Activated CD8-positive, alpha-beta memory T cell treated with anti-CD3 and anti-CD28 coated beads, Interleukin-2, amount 50 U/mL, for 48 hours (primary cell): ENCODE measurements at regions not wholly inside any gene's neighbourhood (a gene's known extent, or its start where the extent isn't known, plus 50 kb on each side); places are given as distances from the start of the nearest gene placed in this dataset.
"Not testable (repeated sequence)": the region's sequence is repeated elsewhere in the genome, so short reads cannot be mapped to it uniquely, and the experiment has no call there.

Source experiments
- DNase-seq: peaks from one replicate; pipeline ENCODE4 v3.0.0-alpha.2; 2020

DNA sequence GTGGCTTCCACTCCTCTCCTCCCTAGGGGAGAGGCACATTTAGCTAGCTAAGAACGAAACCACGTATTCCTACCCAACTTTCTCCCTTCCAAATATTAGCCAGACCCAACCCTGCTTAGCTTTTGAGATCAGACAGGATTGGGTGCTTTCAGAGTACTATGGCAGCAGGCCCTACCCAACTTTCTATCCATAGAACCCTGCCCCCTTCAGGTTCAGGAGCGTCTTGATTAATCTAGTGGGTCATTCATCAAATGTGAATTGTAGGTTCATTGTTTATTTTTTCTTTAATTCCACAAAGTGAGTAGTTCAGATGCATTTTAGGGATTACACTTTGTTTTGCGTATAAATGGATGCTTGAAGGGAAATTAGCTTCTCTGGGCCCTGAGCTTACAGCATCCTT is 188.3 kb downstream of the MIB1 start:
- no peak for DNase-seq

DNA sequence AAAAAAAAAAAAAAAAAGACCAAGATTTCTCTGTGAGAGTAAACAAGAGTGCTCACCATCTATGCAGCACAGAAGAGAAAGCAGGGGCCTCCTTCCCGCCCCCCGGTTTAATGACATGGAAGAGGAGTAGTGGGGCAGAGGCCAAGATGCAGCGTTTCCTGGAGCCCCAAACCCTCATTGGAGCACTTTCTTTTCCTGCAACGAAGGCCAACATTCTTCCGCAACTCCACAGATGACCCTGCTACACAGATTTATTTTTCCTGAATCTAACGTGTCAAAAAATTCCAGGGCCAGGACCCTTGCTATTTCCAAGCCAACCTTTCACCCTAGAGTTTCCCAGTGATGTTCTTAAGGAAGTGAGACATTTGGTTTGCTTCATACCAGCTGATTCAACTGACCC is 189.6 kb downstream of the MIB1 start:
- no peak for DNase-seq

DNA sequence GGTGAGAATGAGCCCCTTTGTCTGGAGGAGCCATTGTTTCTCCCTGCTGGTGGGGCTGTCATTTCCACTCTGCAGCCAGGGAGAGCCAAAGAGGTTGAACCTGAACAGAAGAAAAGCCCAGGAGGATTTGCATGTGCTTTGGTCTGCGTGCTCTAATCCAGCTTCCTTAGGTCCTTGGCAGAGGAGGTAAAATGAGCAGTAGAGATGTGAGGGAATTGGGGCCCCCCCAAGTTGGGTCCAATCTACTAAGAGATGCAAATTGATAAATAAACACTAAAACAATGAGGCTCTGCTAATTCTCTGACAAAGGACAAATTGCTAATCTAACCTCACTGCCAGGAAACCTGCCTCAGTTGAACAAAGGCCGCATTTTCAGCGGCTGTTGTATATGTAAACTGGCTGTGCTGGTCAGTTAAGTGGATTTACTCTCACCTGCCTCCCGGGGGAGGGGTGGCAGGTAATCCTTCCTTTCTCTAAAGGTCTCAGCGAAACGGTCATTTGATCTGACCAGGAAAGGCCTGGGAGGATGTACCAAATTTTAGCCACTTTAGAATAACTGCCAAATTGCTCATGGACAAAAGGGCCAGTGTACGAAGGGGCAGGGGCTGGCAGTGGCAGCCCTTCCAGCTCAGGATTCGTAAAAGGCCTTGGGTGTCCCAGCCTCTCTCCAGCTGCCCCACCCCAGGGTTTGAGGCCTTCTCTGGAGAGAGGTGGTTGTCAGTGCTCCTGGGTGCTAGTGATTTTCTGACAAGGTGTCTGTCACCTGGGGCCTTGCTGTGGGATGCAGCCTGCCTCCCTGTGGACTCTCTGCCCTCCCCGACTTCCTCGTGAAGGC is 193.6 kb downstream of the MIB1 start:
- no peak for DNase-seq

DNA sequence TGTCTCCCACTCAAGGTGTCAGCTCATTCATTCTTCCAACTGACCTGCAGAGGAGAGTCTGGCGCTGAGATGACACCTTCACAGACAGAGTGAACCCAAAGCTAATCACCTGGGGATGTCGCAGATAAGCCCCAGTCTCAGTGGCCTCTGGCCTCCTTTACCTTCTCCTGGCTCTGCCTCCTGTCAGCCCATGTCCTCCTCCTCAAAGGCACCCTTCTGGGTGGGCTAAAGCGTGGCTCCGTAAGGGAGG is 194.1 kb downstream of the MIB1 start:
- DNase-seq = no peak

DNA sequence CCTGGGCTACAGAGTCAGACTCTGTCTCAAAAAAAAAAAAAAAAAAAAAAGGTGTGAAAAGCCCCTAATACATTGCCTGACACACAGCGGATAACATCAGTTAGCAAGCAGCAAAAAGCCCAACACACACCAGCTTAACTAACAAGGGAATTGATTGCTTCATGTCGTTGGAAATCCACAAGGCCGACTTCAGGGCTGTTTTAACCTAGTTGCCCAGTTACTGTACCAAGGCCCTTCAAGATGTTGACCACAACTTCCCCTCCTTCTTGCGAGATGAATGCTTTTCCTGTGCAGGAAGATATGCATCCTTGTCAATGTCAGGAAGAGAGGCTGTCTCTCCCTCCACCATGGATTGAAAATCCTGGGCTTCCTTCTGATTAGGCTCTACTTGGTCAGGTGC is 202.9 kb downstream of the MIB1 start:
- no peak for DNase-seq

DNA sequence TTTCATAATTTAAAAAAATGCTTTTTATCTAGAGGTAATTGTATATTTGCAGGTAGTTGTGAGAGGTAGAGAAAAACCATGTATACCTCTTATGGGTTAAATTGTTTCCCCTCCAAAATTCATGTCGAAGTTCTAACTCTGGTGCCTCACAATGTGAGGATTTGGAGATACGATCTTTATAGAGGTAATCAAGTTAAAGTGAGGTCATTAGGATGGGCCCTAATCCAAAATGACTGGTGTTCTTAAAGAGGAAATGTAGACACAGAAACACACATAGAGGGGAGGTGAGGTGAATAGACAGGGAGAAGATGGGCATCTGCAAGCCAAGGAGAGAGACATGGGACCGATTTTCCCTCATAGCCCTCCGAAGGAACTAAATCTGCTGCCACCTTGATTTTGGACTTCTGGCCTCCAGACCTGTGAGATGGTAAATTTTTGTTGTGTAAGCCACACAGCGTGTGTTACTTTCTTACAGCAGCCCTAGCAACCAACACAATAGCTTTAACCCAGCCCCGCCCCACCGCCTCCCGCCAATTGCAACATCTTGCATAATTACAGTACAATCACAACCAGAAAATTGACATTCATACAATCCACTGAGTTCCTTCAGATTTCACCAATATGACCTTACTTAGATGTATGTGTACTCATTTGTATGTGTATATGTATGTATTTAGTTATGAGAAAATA is 208.9 kb downstream of the MIB1 start:
- DNase-seq = no peak

DNA sequence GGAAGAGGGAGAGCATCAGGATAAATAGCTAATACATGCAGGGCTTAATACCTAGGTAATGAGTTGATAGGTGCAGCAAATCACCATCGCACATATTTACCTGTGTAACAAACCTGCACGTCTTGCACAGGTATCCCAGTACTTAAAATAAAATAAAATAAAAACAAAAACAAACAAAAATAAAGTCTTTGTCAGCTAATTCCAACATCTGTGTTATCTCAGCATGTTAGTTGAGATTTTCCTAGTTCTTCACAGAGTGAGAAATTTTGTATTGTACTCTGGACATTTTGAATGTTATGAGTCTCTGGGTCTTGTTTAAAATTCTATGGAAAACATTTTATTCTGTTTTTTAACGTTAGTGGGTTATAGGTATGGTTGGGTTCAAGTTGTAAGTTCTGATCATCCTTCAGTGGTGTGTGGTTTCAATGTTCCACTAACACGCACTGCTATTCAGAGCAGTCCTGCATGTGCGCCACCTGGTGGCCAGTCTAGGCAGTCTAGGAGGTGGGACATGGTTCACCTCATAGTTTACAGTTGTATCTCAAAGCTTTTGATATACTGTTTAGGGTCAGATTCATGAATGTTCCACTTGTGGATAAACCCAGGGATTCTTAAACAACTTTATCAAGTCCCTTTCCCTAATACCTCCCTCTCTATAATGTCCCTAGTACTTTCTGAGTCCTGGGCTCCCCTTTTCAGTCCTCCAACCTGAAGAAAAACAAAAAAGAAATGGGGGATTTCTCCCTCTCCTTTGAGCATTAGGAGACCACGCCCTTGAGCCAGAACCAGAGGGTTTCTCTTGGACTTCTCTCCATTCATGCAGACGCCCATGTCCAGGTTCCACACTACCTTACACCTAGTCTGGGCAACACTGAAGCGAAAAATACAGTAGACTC is 213.4 kb upstream of the GATA6 start:
- DNase-seq = peak; percentile 92

DNA sequence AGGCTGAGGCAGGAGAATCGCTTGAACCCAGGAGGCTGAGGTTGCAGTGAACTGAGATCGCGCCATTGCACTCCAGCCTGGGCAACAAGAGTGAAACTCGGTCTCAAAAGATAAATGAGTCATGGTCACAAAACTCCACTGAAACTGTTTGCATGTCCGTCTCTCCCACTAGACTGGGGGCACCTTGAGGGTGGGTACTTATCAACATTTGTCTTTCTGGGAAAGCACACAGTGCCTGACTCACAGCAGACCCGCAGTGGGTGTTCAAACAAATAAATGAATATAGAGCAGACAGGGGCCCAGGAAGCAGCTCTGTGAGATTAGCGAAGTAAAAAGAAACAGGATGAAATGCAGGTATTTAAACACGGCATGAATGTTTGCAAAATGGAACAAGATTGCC is 211.1 kb upstream of the GATA6 start:
- DNase-seq = no peak

DNA sequence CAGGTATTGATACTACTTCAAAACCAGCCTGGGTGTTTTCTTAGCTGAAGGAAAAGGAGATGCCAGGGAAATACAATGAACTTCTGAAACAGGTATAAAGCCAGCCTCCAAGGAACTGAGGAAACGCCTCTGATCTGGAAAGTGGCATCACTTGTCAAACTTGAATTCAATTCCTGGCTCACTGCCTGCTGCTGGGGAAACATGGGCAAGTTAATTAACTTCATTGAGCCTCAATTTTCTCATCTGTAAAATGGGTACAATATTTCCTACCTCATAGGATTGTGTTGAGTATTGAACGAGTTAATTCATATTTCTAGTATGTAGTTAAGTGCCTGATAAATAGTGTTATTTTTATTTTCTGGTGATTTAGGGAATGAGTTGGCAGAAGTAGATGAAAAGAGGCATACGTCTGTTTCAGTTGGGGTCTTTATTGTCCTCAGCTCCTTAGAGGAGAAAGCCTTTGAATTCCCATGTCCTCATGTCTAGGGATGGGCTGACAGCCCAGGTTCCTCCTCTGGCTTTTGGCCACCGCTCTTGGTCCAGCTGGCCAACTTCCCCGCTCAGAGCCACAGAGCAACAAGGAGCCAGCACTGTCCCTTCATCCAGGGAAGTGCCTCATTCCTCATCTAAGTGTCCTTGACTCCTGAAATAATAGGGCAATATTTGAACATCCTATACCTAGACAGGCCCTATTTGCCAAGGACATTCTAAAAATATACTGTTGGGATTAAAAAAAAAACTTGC is 210.5 kb upstream of the GATA6 start:
- DNase-seq = no peak

DNA sequence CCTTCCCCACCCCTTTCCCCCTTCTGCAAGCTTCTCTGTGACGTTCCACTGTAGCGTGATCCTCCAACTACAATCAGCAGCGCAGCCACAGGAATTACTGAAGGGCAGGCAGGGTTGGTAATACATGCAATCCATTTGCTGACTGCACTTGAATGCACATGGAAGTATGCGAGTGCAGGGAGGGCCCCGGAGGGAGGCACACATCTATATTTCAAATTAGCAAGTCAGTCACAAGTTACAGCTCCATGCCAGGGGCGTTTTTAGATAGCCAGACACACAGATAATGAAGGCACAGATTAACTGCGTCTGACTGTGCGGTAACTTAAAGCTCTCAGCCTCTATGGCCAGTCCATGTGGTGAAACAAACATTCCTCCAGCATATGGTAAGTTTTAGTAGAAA is 209.2 kb upstream of the GATA6 start:
- no peak for DNase-seq

DNA sequence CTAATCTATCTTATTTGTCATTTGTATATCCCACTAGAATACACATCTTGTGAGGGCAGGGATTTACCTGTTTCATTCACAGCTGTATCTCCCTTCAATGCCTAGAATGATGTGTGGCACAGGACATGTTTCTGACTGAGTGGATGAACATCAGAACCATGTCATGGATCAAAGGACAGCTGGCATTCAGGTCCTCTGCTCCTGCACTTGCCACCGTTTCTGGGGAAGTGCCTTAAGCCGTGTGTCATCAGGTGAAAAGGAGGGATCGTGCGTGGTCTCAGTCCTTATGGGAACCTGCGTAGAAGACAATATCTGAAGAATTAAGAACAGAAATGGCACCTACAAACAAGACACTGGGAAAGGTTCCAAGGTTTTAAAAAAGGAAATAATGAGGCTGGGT is 206.1 kb upstream of the GATA6 start:
- DNase-seq = no peak

DNA sequence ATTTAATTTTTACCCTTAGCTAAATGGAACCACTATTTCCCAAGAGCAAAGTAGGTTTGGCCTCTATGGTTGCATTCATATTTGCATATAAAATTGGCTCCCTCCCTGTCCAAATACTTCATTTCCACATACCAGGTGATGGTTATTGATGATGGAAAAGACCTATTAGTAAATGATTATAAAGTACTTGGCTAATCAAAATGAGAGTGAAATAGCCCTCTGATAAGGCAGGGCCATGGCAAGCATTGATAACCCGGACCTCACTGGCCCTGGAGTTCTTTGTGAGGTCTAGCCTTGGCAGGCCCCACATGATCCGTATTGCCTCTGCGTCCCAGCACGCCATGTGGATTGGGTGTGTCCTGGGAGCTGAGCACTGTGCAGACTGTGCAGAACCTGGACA is 201.1 kb upstream of the GATA6 start:
- DNase-seq = no peak

DNA sequence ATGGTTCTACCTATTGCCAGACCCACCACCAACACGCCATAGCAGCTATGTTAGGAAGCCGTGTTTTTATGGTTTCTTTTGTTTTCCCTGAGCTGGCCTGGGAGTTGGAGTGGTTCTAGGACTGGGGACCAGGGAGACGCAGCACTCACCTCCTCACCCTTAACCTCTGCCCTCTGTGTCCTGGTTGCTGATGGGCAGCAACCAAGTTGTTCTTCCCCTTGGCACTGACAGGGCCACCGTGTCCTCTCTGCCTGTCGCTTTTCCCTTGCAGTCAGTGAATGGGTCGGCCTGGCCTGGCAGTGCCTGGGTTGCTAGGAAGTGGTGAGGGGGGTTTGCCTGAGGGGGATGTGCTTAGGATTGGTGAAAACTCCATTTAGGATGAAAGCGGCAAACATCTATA is 197.1 kb upstream of the GATA6 start:
- DNase-seq = no peak

DNA sequence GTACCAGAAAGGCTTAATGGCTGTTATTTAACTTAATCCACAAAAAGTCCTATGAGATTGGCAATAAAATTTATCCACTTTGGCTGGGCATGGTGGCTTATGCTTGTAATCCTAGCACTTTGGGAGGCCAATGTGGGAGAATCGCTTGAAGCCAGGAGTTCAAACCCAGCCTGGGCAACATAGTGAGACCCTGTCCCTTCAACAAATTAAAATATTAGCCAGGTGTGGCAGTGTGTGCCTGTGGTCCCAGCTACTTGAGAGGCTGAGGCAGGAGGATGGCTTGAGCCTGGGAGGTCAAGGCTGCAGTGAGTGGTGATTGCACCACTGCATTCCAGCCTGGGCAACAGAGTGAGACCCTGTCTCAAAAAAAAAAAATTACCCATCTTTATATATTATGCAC is 193.4 kb upstream of the GATA6 start:
- DNase-seq = not testable (repeated sequence)

DNA sequence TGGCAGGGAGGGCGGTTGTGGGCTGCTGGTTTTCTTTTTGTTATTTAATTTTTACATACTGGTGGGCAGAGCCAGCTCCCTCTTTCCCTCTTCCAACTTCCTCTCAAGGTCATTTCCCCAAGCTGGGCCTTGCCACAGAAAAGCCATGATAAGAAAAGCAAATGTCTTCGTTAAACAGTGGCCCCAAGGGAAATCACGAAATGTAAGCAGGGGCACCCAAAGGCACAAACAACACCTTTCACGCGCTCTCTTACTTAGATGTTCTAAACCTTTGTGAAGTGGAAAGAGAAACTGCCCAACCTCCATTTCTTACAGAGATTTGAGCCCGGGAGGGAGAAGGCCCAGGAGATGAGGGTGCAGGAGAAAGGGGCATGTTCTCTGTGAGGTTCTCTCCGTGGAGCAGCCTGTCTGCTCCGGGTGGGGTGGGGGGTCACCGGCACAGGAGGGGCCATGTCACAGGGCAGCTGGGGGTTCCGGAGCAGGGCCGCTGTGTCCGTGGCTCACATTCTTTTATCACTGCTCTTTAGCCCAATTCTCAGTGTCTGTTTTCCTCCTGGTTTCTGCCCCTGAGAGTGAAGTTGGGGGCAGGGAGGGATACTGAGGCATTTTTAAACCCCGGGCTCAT is 190.7 kb upstream of the GATA6 start:
- DNase-seq = no peak

DNA sequence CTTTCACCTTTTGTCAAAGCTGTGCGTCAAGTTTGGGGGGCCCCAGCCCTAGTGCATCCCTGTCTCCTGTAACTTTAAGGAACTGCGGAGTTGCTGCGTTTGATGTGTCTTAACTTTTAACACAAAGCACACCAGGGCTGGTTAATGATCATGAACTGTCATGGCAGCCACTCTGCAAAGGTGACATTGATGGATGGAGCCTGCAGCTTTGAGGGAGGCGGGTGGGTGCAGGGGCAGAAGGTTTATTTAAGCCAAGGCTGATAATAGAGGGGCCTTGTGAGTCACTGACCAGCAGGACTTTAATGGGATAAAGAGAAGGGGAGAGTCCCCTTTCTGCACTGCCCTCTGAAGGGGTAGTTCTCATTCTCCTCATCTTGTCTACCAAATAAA is 190.2 kb upstream of the GATA6 start:
- DNase-seq = no peak

DNA sequence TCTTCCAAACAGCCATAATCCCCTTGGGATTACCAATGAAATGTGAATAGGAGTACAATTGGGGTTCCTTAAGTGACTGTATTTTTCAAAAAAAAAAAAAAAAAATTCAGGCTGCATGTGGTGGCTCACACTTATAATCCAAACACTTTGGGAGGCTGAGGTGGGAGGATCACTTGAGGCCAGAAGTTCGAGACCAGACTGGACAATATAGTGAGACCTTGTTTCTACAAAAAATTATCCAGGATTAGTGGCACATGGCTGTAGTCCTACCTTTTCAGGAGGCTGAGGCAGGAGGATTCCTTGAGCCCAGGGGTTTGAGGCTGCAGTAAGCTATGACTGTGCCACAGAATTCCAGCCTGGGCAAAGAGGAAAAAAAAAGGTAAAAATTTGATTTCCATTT is 189.6 kb upstream of the GATA6 start:
- no peak for DNase-seq

DNA sequence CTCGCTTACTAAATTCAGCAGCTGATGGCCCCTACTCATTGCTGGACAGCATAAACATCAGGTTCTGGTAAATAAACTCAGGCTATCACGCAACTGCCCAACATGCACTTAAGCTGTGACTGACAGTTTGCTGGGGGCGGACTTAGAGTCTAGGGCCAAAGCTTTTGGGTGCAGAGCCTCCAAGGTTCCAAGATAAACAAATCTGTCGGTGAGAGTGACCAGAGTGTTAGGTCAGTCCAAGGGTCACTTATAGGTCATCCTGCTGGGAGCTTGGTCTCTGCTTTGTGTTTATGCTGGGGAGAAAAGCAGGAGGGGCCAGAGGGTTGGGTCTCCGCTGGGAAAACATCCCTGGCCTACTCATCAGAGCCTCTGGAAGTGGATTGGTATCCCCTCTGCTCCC is 188.6 kb upstream of the GATA6 start:
- DNase-seq = no peak

DNA sequence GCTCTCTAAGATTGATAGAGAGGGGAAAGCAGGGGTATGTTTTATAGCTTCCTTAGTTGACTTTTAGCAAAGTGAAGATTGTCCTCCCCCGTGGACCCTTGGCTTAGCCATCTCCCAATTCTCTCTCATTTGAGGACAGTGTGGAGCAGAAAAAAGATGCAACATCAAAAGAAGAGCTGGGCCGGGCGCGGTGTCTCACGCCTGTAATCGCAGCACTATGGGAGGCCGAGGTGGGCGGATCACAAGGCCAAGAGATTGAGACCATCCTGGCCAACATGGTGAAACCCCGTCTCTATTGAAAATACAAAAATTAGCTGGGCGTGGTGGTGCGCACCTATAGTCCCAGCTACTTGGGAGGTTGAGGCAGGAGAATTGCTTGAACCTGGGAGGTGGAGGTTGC is 187.9 kb upstream of the GATA6 start:
- DNase-seq = not testable (repeated sequence)

DNA sequence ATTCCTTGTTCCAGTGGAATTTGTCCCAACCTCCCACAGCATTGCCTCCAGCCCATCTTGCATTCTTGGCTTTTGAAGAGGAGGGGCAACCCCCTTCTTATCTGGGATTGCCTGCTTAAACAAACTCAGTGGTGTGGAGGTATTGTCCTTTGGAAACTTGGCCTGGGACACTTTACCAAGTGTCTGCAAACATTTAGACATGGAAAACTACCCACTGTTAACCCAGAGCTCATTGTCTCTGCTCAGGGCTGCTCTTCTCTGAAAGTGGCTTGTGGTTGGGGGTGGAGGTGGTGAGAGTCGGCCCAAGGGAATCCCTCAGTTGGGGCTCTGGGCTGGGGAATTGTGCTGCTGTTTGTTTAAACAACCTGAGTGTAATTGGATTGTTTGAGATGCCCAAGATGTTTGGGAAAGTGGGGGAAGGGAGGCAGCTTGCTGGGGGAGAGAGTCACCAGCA is 178.3 kb upstream of the GATA6 start:
- no peak for DNase-seq

DNA sequence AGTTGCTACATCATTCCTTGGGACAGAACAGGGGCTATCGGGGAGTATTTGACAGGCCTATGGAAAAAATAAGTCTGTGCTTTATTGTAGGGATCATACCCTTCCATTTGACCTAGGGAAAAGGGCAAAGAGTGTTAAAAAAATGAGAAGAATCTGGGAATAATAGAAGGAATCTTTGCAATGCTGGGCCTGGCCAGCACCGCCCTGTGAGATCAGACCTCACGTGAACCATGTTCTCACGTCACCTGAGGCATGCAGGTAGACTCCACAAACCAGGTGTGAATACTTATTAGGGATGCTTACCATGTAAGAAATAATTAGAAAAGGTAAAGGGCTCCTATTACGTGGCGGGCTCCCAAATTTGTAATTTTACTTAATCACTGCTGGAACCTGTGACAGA is 177.5 kb upstream of the GATA6 start:
- no peak for DNase-seq

DNA sequence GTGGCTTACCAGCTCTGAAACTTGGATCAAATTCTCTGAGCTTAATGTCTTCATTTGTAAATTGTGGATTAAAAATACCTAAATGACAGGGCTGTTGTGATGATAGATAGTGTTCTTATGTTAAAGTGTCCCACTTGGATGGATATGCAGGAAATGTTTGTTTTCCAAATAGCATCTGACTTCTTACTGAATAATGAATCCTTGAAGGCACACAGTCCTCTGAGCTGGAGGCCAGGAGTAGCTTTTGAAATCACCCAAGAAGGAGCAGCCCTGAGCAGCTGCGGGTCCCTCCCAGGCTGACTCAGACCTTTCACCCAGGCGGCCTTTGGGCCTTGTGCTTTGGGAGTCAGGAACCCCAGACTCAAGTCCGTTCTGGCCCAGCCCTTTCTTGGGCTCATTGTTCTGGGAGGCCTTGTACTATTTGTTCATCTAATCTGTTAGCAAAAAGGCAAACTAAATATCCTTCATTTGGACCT is 173.0 kb upstream of the GATA6 start:
- no peak for DNase-seq
